ENCODE measurements at regions not wholly inside any gene's neighbourhood (a gene's known extent, or its start where the extent isn't known, plus 50 kb on each side); places are given as distances from the start of the nearest gene placed in this dataset.

DNA sequence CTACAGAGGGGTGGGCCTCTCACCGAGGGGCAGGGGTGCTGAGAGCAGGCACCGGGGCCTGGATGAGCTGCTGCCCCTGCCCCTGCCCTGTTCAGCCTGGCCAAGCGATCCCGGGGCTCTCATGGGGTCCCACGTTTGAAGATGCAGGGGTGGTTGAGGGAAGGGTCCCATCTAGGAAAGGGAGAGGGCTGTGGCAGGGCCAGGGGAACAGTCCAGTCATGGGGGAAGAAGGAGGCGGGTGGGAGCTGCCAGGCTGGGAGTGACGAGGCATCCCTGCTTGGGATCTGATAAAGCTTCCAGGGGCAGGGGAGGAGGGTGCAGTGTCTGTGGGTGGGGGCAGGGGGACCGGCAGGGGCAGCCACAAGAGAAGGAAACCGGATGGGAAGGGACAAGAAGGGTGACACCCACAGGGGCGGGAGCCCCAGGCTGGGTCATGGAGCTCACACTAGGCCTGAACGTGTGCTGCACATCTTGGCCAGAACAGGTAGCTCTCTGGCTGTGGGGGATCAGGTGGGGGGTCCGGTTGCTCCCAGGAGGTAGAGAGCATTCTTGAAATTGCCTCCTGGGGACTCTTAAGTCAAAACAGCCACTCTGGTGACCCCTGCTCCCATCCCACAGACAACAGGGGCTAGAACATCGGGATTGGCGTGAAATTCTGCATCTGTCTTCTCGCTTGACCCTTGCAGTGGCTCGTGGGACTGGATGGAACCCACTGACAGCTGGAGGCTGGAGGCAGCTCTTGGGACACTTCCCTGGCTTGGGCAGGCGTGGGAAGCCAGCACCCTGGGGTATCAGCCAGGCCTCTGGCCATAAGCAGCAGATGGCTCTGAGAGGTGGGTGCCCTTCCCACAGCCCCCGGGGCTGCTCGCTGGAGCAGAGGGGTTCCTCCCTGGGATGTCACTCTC is 58.0 kb upstream of the GATA5 start:
- H3K36me3 ChIP-seq (ENCODE audit: insufficient read depth, low read length): no peaks in the 10 kb centered on the region
- no peaks in the 10 kb centered on the region for H3K27me3 ChIP-seq (ENCODE audit: insufficient read depth, low read length)
- intact Hi-C loops (cut with micrococcal nuclease): no loop called here
- Mint-ChIP-seq H3K4me1 (no peaks in the 10 kb centered on the region), H3K27me3 (peaks cover 5 to 6% of the 10 kb centered on the region in 2 donors), H3K4me3 (no peak overlapping the region), H3K27ac (no peak overlapping the region), H3K9me3 (no peaks in the 10 kb centered on the region), H3K36me3 (no peaks in the 10 kb centered on the region)
- CTCF ChIA-PET (ENCODE audit: partially characterized antibody): no interaction called here
- no peak overlapping the region for H3K4me3 ChIP-seq (ENCODE audit: low read length in 2 of 2)
- POLR2A ChIA-PET (ENCODE audit: partially characterized antibody): no interaction called here
- no peak overlapping the region for H3K27ac ChIP-seq (ENCODE audit: low read depth, low read length)
- no peaks in the 10 kb centered on the region for H3K4me1 ChIP-seq (ENCODE audit: insufficient read depth, low read length)
- H3K9me3 ChIP-seq (ENCODE audit: control insufficient read depth in 1 of 2, low read length in 2 of 2): no peaks in the 10 kb centered on the region
- DNase-seq: no peak

DNA sequence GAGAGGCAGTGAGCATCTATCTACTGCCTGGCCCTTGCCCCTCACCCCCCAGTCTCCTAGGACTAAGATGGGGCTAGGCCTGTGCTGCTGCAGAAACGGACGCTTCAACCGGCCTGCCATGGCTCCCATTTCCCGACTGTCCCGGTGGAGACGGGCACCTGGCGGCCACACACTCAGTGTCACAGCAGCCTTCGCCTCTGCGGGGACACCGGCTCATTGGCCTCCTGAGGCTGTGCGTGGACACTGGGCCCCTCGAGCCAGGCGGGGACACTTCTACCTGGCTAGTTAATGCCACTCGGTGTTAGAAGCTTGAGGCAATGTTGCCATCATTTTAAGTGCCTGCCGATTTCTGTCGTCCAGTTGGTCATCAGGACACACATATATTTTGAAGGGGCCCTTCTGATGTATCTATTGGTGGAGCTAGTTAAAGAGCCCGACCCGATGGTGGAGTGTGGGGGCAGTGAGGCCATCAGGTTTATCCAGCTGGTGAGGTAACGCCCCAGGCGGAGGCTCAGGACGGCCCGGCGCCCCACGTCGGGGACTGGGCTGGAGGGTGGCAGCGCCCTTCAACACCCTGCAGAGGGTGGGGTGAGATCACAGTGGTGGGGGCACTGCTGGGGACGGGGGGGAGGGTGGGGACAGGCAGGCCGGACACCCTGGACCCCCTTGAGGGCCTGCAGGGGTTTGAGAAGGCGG is 58.9 kb upstream of the GATA5 start:
- H3K9me3 ChIP-seq (ENCODE audit: control insufficient read depth in 1 of 2, low read length in 2 of 2): no peaks in the 10 kb centered on the region
- ChIA-PET CTCF (ENCODE audit: partially characterized antibody) (no interaction called here), POLR2A (ENCODE audit: partially characterized antibody) (no interaction called here)
- Mint-ChIP-seq H3K4me3 (no peak overlapping the region), H3K36me3 (no peaks in the 10 kb centered on the region), H3K4me1 (no peaks in the 10 kb centered on the region), H3K27me3 (peaks cover 5 to 6% of the 10 kb centered on the region in 2 donors), H3K9me3 (no peaks in the 10 kb centered on the region), H3K27ac (no peak overlapping the region)
- no peak overlapping the region for H3K4me3 ChIP-seq (ENCODE audit: low read length in 2 of 2)
- no peaks in the 10 kb centered on the region for H3K4me1 ChIP-seq (ENCODE audit: insufficient read depth, low read length)
- no peaks in the 10 kb centered on the region for H3K27me3 ChIP-seq (ENCODE audit: insufficient read depth, low read length)
- H3K36me3 ChIP-seq (ENCODE audit: insufficient read depth, low read length): no peaks in the 10 kb centered on the region
- no peak for DNase-seq
- intact Hi-C loops (cut with micrococcal nuclease): no loop called here
- H3K27ac ChIP-seq (ENCODE audit: low read depth, low read length): no peak overlapping the region

DNA sequence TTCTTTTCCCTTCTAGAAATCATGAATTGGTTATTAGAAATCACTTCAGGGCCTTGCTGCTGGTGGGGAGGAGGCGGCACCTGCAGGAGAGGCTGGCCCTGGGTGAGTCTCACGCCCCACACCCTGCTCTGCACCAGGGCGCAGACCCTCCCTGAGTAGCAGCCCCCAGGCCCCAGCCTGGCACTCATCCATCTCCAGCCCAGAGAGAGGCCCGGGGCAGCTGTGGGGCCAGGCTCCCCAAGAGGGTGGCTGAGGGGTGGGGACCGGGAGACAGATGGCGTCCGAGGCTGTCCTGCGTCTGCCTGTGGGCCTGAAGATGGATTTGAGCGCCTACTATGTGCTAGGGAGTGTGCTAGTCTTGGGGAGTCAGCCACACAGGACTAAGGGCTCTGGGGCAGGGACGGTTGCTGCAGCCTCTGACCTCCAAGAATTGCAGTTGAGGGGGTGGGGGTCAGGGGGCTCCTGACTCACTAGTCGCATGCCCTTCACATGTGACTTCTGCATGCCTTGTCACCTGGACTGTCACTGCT is 59.6 kb upstream of the GATA5 start:
- H3K4me1 ChIP-seq (ENCODE audit: insufficient read depth, low read length): no peaks in the 10 kb centered on the region
- peaks cover 5% of the 10 kb centered on the region in 2 donors for H3K27me3 Mint-ChIP-seq
- ChIA-PET POLR2A (ENCODE audit: partially characterized antibody) (no interaction called here), CTCF (ENCODE audit: partially characterized antibody) (no interaction called here)
- H3K27ac ChIP-seq (ENCODE audit: low read depth, low read length): no peak overlapping the region
- no peaks in the 10 kb centered on the region for H3K36me3 Mint-ChIP-seq
- intact Hi-C loops (cut with micrococcal nuclease): no loop called here
- H3K36me3 ChIP-seq (ENCODE audit: insufficient read depth, low read length): no peaks in the 10 kb centered on the region
- H3K27ac Mint-ChIP-seq: no peak overlapping the region
- no peaks in the 10 kb centered on the region for H3K9me3 Mint-ChIP-seq
- no peak for DNase-seq
- no peaks in the 10 kb centered on the region for H3K27me3 ChIP-seq (ENCODE audit: insufficient read depth, low read length)
- H3K4me3 Mint-ChIP-seq: no peak overlapping the region
- no peaks in the 10 kb centered on the region for H3K4me1 Mint-ChIP-seq
- no peaks in the 10 kb centered on the region for H3K9me3 ChIP-seq (ENCODE audit: control insufficient read depth in 1 of 2, low read length in 2 of 2)
- H3K4me3 ChIP-seq (ENCODE audit: low read length in 2 of 2): no peak overlapping the region

DNA sequence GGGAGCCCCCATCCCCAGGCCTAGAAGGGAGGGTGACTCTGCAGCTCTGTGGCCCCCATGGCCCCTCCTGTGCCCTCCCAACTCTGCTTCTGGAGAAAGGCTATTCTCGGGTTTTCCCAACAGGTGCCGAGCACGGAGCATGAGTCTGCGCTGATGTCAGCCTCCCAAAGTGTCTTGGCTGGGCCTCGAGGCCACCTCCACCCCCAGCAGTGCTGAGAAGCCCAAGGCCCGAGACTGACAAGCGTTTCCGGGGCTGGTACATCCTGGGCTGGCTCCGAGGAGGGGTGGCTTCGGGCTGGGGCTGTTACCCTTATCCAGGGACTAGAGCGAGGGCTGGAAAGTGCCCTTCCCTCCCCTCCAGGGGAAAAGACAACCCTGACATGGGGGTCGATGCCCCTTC is 60.2 kb upstream of the GATA5 start:
- no peaks in the 10 kb centered on the region for H3K36me3 ChIP-seq (ENCODE audit: insufficient read depth, low read length)
- no peak overlapping the region for H3K4me3 ChIP-seq (ENCODE audit: low read length in 2 of 2)
- no peaks in the 10 kb centered on the region for H3K4me1 ChIP-seq (ENCODE audit: insufficient read depth, low read length)
- Mint-ChIP-seq H3K36me3 (no peaks in the 10 kb centered on the region), H3K9me3 (no peaks in the 10 kb centered on the region), H3K27ac (no peak overlapping the region), H3K4me3 (no peak overlapping the region), H3K4me1 (no peaks in the 10 kb centered on the region), H3K27me3 (peaks cover 1 to 4% of the 10 kb centered on the region in 2 donors)
- ChIA-PET CTCF (ENCODE audit: partially characterized antibody) (no interaction called here), POLR2A (ENCODE audit: partially characterized antibody) (no interaction called here)
- H3K27ac ChIP-seq (ENCODE audit: low read depth, low read length): no peak overlapping the region
- intact Hi-C loops (cut with micrococcal nuclease): no loop called here
- no peaks in the 10 kb centered on the region for H3K9me3 ChIP-seq (ENCODE audit: control insufficient read depth in 1 of 2, low read length in 2 of 2)
- DNase-seq: no peak
- H3K27me3 ChIP-seq (ENCODE audit: insufficient read depth, low read length): no peaks in the 10 kb centered on the region

DNA sequence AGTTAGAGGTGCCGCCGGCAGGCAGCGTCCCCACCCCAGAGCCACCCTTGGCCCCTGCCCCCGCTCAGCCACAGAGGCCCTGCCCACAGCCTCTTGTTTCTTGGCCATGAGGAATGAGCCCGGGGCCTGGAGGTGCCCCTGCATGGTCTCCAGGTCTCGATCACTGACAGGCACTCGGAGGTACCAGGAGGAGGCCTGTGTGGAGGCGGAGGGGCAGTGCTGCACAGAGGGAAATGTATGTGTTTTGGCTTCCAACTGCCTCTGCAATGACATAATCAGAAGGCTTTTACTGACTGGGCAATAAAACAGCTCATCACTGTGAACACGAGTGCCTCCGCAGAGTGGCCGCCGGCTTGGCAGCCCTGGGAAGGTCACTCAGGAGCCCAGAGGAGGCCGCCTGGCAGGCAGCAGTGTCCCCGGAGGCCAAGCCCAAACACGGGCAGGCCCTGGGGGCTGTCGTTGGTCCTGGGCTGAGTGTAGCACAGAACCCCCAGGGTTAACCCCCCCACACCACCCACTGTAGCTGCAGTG is 61.1 kb upstream of the GATA5 start:
- Mint-ChIP-seq H3K4me3 (no peak overlapping the region), H3K27ac (no peak overlapping the region), H3K9me3 (no peaks in the 10 kb centered on the region), H3K27me3 (peaks cover 0 to 4% of the 10 kb centered on the region in 2 donors), H3K4me1 (no peaks in the 10 kb centered on the region), H3K36me3 (no peaks in the 10 kb centered on the region)
- intact Hi-C loops (cut with micrococcal nuclease): no loop called here
- no peak for DNase-seq
- ChIA-PET POLR2A (ENCODE audit: partially characterized antibody) (no interaction called here), CTCF (ENCODE audit: partially characterized antibody) (no interaction called here)
- Histone ChIP-seq H3K27me3 (ENCODE audit: insufficient read depth, low read length) (no peaks in the 10 kb centered on the region), H3K9me3 (ENCODE audit: control insufficient read depth in 1 of 2, low read length in 2 of 2) (no peaks in the 10 kb centered on the region), H3K4me3 (ENCODE audit: low read length in 2 of 2) (no peak overlapping the region), H3K4me1 (ENCODE audit: insufficient read depth, low read length) (no peaks in the 10 kb centered on the region), H3K36me3 (ENCODE audit: insufficient read depth, low read length) (no peaks in the 10 kb centered on the region), H3K27ac (ENCODE audit: low read depth, low read length) (no peak overlapping the region)

DNA sequence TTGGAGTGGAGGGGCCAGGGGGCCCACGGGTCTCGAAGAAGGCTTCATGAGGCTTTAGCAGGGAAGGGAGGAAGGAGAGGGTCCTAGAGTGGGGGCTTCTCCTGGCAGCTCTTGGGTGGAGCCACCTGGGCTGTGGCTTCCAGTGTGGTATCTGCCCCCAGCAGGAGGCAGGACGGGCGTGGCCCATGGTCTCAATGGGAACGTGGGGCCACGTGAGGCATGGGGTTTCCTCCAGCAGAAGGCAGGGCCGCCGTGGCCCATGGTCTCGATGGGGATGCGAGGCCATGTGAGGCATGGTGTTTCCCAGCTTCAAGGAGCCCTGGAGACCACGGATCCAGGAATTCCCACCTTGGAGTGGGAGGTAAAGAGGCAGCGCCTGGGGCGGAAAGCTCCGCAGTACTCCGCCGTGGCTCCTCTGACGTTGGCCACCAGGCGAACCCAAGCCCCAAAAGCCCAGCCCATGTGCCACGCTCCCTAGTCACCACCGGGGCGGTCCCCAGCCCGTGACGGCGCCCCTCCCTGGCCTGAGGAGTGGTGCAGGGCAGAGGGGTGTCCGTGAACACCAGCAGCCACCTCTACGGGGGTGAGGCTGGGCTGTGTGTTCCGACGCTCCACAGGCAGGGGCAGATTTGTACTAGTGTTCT is 62.0 kb upstream of the GATA5 start:
- Mint-ChIP-seq H3K27ac (no peak overlapping the region), H3K27me3 (peaks cover 0 to 4% of the 10 kb centered on the region in 2 donors), H3K36me3 (no peaks in the 10 kb centered on the region), H3K4me3 (peak overlapping the region in 1 of 8 donors; percentile 13), H3K9me3 (no peaks in the 10 kb centered on the region), H3K4me1 (no peaks in the 10 kb centered on the region)
- Histone ChIP-seq H3K4me1 (ENCODE audit: insufficient read depth, low read length) (no peaks in the 10 kb centered on the region), H3K27ac (ENCODE audit: low read depth, low read length) (no peak overlapping the region), H3K27me3 (ENCODE audit: insufficient read depth, low read length) (no peaks in the 10 kb centered on the region), H3K9me3 (ENCODE audit: control insufficient read depth in 1 of 2, low read length in 2 of 2) (no peaks in the 10 kb centered on the region), H3K36me3 (ENCODE audit: insufficient read depth, low read length) (no peaks in the 10 kb centered on the region), H3K4me3 (ENCODE audit: low read length in 2 of 2) (no peak overlapping the region)
- intact Hi-C loops (cut with micrococcal nuclease): no loop called here
- no peak for DNase-seq
- ChIA-PET CTCF (ENCODE audit: partially characterized antibody) (no interaction called here), POLR2A (ENCODE audit: partially characterized antibody) (no interaction called here)
